Hypothalamus (tissue), 51 donors: ENCODE measurements at regions not wholly inside any gene's neighbourhood (a gene's known extent, or its start where the extent isn't known, plus 50 kb on each side); places are given as distances from the start of the nearest gene placed in this dataset.
"Not testable (repeated sequence)": the region's sequence is repeated elsewhere in the genome, so short reads cannot be mapped to it uniquely, and the experiment has no call there.

Experiments
- DNase-seq, 51 donors: peaks; one replicate each; lab custom pipeline; 2025; lab: John Stamatoyannopoulos, UW

- DNase-seq = no peak
These were observed 907.0 kb downstream of the RAPGEF2 start for GRCh38 chr4:160009656-160010493.

- no peak for DNase-seq
These were observed 917.1 kb downstream of the RAPGEF2 start for GRCh38 chr4:160019936-160020335.

- DNase-seq = no peak
These were observed 917.9 kb downstream of the RAPGEF2 start for GRCh38 chr4:160020804-160021203.

DNA sequence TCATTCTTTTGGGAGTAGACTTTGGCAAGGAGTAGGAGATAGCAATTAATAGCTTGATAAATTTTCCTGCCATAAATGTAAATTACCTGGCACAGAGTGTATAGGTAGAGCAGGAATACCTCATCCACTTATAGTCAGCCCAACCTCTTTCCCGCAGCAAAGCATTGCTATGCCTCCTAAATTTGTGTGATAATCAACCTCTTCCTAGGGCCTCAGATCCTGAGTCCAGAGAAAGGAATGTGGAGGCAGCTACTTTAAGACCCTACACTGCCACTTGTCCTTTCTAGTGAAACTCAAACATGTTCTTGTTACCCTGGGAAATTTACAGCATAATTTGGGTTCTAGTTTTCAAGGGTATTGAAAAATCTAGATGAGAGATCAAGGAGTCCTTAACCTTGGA lies 919.0 kb downstream of the RAPGEF2 start:
- no peak for DNase-seq

- no peak for DNase-seq
These were observed 923.8 kb downstream of the RAPGEF2 start for GRCh38 chr4:160026721-160027120.

GRCh38 chr4:160034501-160034900 lies 931.6 kb downstream of the RAPGEF2 start:
- no peak for DNase-seq

DNA sequence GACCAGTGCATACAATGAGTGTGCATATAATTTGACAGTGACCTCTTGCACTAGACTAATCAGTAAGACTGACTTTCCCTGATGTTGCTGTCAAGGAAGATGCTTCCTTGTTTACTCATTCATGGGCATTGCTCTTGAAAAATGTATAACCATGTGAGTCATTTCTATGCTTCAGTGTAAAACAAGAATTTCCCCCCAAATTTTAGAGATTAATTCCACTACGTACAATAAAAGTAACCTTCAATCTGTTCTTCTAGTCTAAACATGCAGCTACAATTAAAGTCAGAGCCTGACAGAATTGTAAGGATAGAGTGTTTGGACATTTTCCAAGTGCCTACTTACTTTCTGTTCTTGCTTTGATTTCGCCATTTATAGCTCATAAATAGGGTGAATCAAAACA lies 935.7 kb downstream of the RAPGEF2 start:
- DNase-seq = no peak

DNA sequence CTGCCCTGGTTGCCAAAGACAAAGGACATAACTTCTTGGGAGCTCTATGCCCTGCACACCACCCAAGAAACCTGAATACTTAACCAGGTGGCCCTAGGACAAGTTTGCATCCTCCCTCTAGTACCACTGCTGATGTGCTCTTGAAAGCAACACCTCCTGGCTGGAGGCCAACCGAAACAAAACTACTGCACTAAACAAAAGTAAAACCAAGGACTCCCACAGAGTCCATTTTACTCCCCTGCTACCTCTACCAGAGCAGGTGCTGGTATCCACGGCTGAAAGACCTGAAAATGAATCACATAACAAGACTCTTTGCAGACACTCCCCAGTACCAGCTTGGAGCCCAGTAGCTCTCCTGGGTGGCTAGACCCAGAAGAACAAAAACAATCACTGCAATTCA lies 941.8 kb downstream of the RAPGEF2 start:
- no peak for DNase-seq

- DNase-seq = no peak
These were observed 979.7 kb downstream of the RAPGEF2 start for GRCh38 chr4:160082432-160083207.

GRCh38 chr4:160091631-160092030 lies 988.8 kb downstream of the RAPGEF2 start:
- no peak for DNase-seq

GRCh38 chr4:160100316-160100715 lies 997.4 kb downstream of the RAPGEF2 start:
- no peak for DNase-seq

DNA sequence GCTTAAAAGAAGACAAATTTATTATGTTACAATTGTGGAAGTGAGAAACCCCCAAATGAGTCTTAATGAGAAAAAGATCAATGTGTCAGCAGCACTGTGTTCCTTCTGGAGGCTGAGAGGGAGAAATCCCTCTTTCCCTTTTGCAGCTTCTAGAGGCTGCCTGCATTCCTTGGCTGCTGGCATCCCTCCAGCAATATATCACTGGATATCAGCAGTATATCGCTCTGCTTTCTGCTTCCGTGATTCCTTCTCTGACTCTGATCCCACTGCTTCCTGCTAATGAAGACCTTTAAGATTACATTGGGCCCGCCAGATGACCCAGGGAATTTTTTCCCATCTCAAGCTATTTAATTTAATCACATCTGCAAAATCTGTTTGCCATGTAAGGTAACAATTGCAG lies 1008.0 kb downstream of the RAPGEF2 start:
- no peak for DNase-seq

DNA sequence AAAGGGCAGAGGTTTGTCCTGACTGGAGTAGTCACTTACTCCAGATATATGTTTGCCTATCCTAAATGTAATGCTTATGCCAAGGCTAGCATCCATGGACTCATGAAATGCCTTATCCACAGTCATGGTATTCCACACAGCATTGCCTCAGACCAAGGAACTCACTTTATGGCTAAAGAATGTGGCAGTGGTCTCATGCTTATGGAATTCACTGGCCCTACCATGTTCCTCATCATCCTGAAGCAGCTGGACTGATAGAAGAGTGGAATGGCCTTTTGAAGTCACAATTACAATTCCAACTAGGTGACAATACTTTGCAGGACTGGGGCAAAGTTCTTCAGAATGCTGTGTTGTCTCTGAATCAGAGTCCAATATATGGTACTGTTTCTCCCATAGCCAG lies 1014.8 kb downstream of the RAPGEF2 start:
- DNase-seq = no peak

- not testable (repeated sequence) for DNase-seq
These were observed 1022.9 kb downstream of the RAPGEF2 start for GRCh38 chr4:160125576-160126287.

- no peak for DNase-seq
These were observed 1024.3 kb downstream of the RAPGEF2 start for GRCh38 chr4:160127211-160127610.

DNA sequence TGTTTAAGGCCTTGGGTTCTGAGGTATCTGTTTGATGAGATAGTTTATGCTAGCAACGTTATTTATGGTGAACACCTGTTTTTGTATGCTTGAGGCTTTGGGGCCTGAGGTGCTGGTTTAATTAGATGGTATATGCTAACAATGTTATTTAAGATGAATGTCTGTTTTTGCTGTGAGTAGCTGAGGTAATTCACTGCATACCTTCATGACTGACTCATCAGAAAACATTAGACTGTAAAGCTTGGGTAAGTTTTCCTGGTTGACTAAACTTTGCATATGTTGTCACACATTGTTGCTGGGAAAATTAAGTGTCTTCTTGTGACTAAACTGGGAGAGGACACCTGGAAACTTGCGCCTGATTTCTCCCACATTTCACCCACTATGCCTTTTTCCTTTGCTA lies 1026.6 kb downstream of the RAPGEF2 start:
- DNase-seq = no peak

DNA sequence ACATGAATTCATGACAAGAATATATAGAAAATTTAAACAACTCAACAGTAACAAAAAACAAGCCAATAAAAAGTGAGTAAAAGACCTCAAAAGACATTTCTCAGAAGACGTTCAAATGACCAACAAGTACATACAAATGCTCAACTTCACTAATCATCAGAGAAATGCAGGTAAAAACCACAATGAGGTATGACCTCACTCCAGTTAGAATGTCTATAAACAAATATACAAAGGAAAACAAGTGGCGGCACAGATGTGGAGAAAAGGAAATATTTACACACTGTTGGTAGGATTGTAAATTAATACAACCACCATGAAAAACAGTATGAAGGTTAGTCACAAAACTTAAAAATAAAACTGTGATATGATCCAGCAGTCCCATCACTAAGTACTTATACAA lies 1033.1 kb downstream of the RAPGEF2 start:
- no peak for DNase-seq

DNA sequence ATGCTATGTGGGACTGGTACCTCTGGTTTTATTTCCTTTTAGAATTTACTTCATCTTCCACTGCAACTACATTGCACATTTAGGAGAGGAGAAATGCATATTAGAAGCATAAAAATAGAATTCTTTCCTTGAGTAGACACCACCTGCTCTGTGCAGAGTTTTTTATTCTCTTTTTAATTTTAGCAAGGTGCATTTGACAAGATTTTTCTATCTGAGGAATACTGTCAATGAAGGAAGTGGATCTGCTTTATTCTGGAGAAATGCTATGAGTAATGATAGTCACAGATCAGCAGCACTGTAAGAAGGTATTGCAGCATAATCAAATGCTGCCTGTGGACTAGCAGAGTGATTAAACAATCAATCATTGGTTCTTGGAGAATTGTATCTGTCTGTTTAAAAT lies 1038.3 kb downstream of the RAPGEF2 start:
- no peak for DNase-seq

- no peak for DNase-seq
These were observed 1039.7 kb downstream of the RAPGEF2 start for GRCh38 chr4:160142579-160142978.

DNA sequence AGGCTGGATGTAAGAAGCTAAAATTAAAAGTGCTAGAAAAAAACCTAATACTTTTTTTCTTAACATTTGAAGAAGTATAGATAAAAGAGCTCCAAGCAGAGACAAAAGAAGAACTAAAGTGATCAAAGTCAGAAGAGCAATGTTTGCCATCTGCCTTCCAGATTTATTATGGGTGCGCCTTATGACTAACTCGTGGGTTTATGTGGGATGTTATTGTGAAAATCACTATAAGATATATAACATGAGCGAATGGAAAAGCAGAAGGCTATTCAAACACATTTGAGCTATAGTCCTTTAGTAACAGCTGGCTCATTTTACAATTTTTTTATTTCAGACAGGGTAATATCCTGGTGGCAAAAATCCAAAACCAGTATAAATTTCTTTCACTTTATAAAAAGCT lies 1040.7 kb downstream of the RAPGEF2 start:
- DNase-seq = no peak

DNA sequence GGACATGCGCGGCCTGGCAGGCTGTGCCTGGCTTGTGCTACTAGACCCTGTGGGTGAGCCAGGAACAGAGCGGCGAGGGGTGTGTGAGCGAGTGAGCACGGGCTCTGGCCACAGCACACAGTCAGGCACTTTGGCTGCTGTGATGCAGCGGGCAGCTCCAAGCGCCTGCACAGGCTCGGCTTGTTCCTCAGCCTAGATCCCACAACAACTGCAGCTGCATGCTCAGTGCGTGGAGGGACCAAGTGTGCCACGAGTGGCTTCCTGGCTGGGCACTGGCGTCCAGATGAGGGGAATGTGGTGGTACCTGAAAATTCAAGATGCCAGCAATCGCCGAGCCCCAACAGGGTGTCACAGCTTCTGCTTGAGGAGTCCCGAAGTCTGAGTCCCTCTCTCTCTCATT lies 1056.6 kb downstream of the RAPGEF2 start:
- DNase-seq = peak in 1 of 51 donors; percentile 0
